ENCODE measurements at regions not wholly inside any gene's neighbourhood (a gene's known extent, or its start where the extent isn't known, plus 50 kb on each side); places are given as distances from the start of the nearest gene placed in this dataset.

DNA sequence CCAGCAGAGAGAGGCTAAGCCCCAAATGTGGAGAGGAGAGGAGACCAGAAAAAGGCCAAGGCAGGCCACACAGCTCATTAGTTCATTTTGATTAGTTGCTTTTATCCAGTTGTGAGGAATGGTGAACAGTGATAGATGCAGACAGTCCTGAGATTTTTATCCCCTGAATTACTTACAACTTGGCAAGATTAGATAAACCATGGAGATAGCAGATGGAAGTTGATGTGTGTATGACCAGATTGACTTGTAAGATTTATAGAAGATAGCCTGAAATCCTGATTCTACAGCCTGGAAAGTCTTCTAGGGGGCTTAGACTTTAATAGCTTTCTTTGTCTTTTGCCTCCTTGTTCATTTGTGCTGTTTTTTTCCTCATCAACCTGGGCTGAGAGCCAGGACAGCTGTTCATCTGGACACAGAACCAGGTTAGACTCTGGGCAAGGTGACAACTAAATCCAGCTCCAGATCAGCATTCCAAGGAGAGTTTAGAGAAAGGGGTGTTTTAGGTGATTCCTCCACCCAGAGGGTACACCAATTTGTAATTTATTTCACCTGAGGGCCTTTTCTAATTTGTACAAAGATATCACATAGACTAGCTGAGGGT is 215.5 kb downstream of the SPATA18 start:
- H3K4me3 ChIP-seq (ENCODE audit: low read depth, low read length) = no peak overlapping the region
- TF ChIP-seq, protein P1, sequence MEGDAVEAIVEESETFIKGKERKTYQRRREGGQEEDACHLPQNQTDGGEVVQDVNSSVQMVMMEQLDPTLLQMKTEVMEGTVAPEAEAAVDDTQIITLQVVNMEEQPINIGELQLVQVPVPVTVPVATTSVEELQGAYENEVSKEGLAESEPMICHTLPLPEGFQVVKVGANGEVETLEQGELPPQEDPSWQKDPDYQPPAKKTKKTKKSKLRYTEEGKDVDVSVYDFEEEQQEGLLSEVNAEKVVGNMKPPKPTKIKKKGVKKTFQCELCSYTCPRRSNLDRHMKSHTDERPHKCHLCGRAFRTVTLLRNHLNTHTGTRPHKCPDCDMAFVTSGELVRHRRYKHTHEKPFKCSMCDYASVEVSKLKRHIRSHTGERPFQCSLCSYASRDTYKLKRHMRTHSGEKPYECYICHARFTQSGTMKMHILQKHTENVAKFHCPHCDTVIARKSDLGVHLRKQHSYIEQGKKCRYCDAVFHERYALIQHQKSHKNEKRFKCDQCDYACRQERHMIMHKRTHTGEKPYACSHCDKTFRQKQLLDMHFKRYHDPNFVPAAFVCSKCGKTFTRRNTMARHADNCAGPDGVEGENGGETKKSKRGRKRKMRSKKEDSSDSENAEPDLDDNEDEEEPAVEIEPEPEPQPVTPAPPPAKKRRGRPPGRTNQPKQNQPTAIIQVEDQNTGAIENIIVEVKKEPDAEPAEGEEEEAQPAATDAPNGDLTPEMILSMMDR (IDR thresholded peaks at IDR 0.05; ENCODE audit: low read depth, low read length) = no peak
- DNase-seq = no peak
- H3K9me3 ChIP-seq = no peaks in the 10 kb centered on the region
- no peaks in the 10 kb centered on the region; the same call in 1 of the 2 replicates for H3K36me3 ChIP-seq
- H3K4me1 ChIP-seq = no peaks in the 10 kb centered on the region
- no peaks in the 10 kb centered on the region for H3K27me3 ChIP-seq

DNA sequence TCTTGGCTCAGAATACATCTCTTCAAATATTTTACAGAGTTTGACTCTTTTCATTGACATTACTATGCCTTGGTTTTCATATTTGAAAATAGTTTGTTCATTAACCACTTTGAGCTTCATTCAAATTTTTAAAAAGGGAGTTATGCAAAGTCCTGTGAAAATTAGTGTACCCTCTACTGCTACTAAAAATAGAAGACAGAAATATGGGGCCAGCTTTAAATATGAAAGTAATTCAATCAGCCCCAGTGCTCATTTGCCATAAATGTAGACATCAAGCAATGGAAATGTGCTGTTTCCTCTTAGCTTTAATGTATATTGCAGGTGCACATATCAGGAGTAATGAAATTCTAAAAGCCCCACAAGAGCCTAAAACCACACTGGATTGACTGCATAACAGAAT is 218.7 kb downstream of the SPATA18 start:
- DNase-seq = no peak
- Histone ChIP-seq H3K36me3 (no peaks in the 10 kb centered on the region; the same call in 1 of the 2 replicates), H3K4me1 (no peaks in the 10 kb centered on the region), H3K4me3 (ENCODE audit: low read depth, low read length) (no peak overlapping the region), H3K27me3 (no peaks in the 10 kb centered on the region), H3K9me3 (no peaks in the 10 kb centered on the region)
- TF ChIP-seq, protein P1 (IDR thresholded peaks at IDR 0.05; ENCODE audit: low read depth, low read length) = no peak

DNA sequence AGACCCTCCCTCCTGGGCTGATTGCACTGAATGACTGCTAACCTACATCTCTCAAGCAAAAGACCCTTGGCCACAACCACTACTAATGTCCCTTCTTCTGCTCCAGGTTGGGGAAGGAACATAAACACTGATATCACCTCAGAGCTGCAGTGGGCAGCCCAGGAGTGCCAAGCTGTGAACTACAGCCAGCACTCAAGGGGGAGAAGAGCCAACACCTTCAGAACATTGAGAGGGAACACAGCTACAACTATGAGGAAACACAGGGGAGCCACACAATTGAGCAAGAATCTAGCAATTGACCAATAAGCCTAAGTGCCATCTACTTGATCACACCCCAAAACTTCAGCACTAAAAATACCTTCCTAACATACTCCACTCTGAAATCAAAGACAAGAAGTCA is 222.8 kb downstream of the SPATA18 start:
- TF ChIP-seq, protein P1 (IDR thresholded peaks at IDR 0.05; ENCODE audit: low read depth, low read length) = no peak

DNA sequence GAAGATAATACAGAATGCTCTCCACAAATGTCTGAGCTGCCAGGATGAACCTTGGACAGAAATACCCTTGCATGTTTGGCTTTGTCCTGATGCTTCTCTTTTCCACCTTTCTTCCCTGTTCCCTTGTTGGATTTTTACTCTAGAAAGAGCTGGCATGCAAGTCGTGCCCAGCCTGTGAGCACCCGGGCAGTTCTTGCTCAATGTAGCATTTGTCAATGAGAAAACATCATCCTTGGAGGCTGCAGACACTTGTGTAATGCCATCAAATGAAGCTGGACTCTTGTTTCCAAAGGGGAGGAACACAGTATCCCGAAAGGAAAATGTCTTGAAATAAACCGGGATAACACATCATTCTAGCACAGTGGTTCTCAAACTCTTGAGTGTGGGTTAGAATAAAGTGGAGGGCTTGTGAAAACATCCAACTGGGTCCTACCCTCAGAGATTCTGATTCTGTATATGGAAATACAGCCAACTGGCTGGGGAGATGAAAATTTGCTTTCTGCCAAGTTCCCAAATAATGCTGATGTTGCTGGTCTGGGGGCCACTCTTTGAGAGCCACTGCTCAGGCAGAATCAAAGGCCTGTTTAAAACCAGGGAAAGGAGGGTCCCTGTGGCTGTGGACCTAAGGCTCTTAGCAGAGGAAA is 237.2 kb downstream of the SPATA18 start:
- TF ChIP-seq, protein P1 (IDR thresholded peaks at IDR 0.05; ENCODE audit: low read depth, low read length) = no peak
- Histone ChIP-seq H3K27me3 (no peaks in the 10 kb centered on the region; the same call in 1 of the 2 replicates), H3K4me3 (ENCODE audit: low read depth, low read length) (no peak overlapping the region), H3K36me3 (no peaks in the 10 kb centered on the region), H3K4me1 (no peaks in the 10 kb centered on the region), H3K9me3 (no peaks in the 10 kb centered on the region)
- no peak for DNase-seq

More for the DNA sequence above, 222.8 kb downstream of the SPATA18 start:
- Histone ChIP-seq H3K4me3 (ENCODE audit: low read depth, low read length) (no peak overlapping the region), H3K36me3 (no peaks in the 10 kb centered on the region), H3K27me3 (no peaks in the 10 kb centered on the region), H3K4me1 (no peaks in the 10 kb centered on the region), H3K9me3 (no peaks in the 10 kb centered on the region; the same call in 1 of the 2 replicates)
- no peak for DNase-seq

DNA sequence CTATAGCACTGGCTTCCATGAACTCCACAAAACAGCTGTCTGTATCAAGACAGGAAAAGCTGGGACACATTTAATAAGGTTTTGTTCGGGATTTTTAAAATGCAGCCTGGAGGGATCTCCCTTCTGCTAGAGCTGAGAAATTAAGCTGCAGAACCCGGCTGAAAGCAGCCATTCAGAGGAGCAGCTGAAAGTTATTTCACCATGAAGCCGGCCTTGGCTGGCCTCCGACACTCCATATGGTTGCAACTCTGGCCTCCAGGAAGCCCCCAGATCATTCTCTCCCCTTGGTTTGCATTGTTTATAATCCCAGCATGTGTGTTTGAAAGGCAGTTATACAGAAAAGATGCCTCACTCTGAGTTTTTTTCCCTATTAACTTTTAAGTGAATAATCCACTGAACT is 239.4 kb downstream of the SPATA18 start:
- TF ChIP-seq, protein P1 (IDR thresholded peaks at IDR 0.05; ENCODE audit: low read depth, low read length) = no peak
- H3K9me3 ChIP-seq = no peaks in the 10 kb centered on the region
- no peak overlapping the region for H3K4me3 ChIP-seq (ENCODE audit: low read depth, low read length)
- H3K36me3 ChIP-seq = no peaks in the 10 kb centered on the region
- no peaks in the 10 kb centered on the region for H3K4me1 ChIP-seq
- H3K27me3 ChIP-seq = no peaks in the 10 kb centered on the region; the same call in 1 of the 2 replicates
- DNase-seq = no peak

DNA sequence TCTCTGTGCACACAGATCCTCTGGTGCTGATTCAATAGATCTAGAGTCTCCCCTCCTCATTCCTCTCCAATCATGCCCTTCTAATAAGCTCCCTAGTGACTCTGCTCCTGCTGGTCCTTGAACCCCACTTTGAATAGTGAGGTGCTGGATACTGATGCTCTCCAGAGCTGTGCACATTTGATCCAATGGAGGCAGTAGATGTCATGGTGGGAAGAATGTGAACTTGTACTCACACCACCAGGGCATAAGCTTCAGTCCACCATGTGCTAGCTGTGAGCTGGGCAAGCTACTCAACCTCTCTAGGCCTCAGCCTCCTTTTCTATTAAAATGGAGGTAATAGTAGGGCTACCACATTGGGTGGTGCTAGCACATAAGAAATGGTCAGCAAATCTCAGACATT is 241.1 kb downstream of the SPATA18 start:
- no peaks in the 10 kb centered on the region for H3K27me3 ChIP-seq
- TF ChIP-seq, protein P1 (IDR thresholded peaks at IDR 0.05; ENCODE audit: low read depth, low read length) = no peak
- H3K4me1 ChIP-seq = no peaks in the 10 kb centered on the region
- H3K36me3 ChIP-seq = no peaks in the 10 kb centered on the region
- no peak for DNase-seq
- no peak overlapping the region for H3K4me3 ChIP-seq (ENCODE audit: low read depth, low read length)
- no peaks in the 10 kb centered on the region for H3K9me3 ChIP-seq
